SJSA1 (cell line): ENCODE measurements at regions not wholly inside any gene's neighbourhood (a gene's known extent, or its start where the extent isn't known, plus 50 kb on each side); places are given as distances from the start of the nearest gene placed in this dataset.

Experiments used
- DNase-seq, 2 experiments: peaks; one replicate each; pipeline ENCODE4 v3.0.0-alpha.2; 2015 to 2020; ENCODE audit warnings: low spot score in 2 of 2, low read depth in 1 of 2
- H3K27ac ChIP-seq: fragments of 250-450 bp; sonication (Bioruptor Pico); 2 replicates; pipeline ENCODE4 v1.5.1; 2020; ENCODE audit warnings: mild to moderate bottlenecking, moderate library complexity
- H3K27me3 ChIP-seq: fragments of 250-450 bp; sonication (Bioruptor Pico); replicated peaks from 2 replicates; pipeline ENCODE4 v1.5.1; 2020; ENCODE audit warnings: mild to moderate bottlenecking, moderate library complexity
- H3K36me3 ChIP-seq: fragments of 250-450 bp; sonication (Bioruptor Pico); 2 replicates; pipeline ENCODE4 v1.5.1; 2020; ENCODE audit warnings: mild to moderate bottlenecking
- H3K4me1 ChIP-seq: fragments of 250-450 bp; sonication (Bioruptor Pico); replicated peaks from 2 replicates; pipeline ENCODE4 v1.6.1; 2021; ENCODE audit warnings: mild to moderate bottlenecking
- H3K4me3 ChIP-seq: fragments of 250-450 bp; sonication (Bioruptor Pico); 2 replicates; pipeline ENCODE4 v1.5.1; 2020; ENCODE audit warnings: mild to moderate bottlenecking
- H3K9me3 ChIP-seq: fragments of 250-450 bp; sonication (Bioruptor Pico); replicated peaks from 2 replicates; pipeline ENCODE4 v1.5.1; 2020; ENCODE audit warnings: mild to moderate bottlenecking

- no peaks in the 10 kb centered on the region for H3K36me3 ChIP-seq
- peaks cover under 1% of the 10 kb centered on the region; the same call in 1 of the 2 replicates for H3K4me1 ChIP-seq
- H3K4me3 ChIP-seq: no peak overlapping the region
- H3K27ac ChIP-seq: no peak overlapping the region
- H3K9me3 ChIP-seq: no peaks in the 10 kb centered on the region
- no peak for DNase-seq
- H3K27me3 ChIP-seq: no peaks in the 10 kb centered on the region
Measured at GRCh38 chr12:107393043-107393717, 292.4 kb upstream of the PWP1 start.

GRCh38 chr12:107394693-107395092 lies 290.9 kb upstream of the PWP1 start:
- no peak for DNase-seq
- no peaks in the 10 kb centered on the region for H3K9me3 ChIP-seq
- no peak overlapping the region for H3K4me3 ChIP-seq
- H3K36me3 ChIP-seq: no peaks in the 10 kb centered on the region
- H3K27me3 ChIP-seq: no peaks in the 10 kb centered on the region
- no peak overlapping the region for H3K27ac ChIP-seq
- H3K4me1 ChIP-seq: peaks cover 13% of the 10 kb centered on the region

- H3K4me1 ChIP-seq: peaks cover 13% of the 10 kb centered on the region
- no peaks in the 10 kb centered on the region for H3K27me3 ChIP-seq
- no peaks in the 10 kb centered on the region for H3K36me3 ChIP-seq
- H3K27ac ChIP-seq: no peak overlapping the region
- H3K9me3 ChIP-seq: no peaks in the 10 kb centered on the region
- no peak for DNase-seq
- no peak overlapping the region for H3K4me3 ChIP-seq
Measured at GRCh38 chr12:107395817-107396216, 289.8 kb upstream of the PWP1 start.

- Histone ChIP-seq H3K27ac (no peak overlapping the region), H3K36me3 (no peaks in the 10 kb centered on the region), H3K9me3 (no peaks in the 10 kb centered on the region), H3K4me1 (peaks cover 13% of the 10 kb centered on the region), H3K27me3 (no peaks in the 10 kb centered on the region), H3K4me3 (no peak overlapping the region)
- DNase-seq: no peak
Measured at GRCh38 chr12:107396991-107397390, 288.6 kb upstream of the PWP1 start.

- no peaks in the 10 kb centered on the region for H3K27me3 ChIP-seq
Measured at GRCh38 chr12:107397890-107398500, 287.6 kb upstream of the PWP1 start.

GRCh38 chr12:107399046-107399445 lies 286.6 kb upstream of the PWP1 start:
- Histone ChIP-seq H3K4me3 (no peak overlapping the region), H3K27me3 (no peaks in the 10 kb centered on the region), H3K36me3 (no peaks in the 10 kb centered on the region), H3K27ac (no peak overlapping the region), H3K4me1 (peaks cover 13% of the 10 kb centered on the region), H3K9me3 (no peaks in the 10 kb centered on the region)
- peak in 1 of 2 experiments; percentile 37 for DNase-seq

More at GRCh38 chr12:107397890-107398500, 287.6 kb upstream of the PWP1 start:
- H3K4me3 ChIP-seq: no peak overlapping the region
- H3K27ac ChIP-seq: no peak overlapping the region
- DNase-seq: no peak
- H3K36me3 ChIP-seq: no peaks in the 10 kb centered on the region
- peaks cover 13% of the 10 kb centered on the region for H3K4me1 ChIP-seq
- H3K9me3 ChIP-seq: no peaks in the 10 kb centered on the region

- Histone ChIP-seq H3K27me3 (no peaks in the 10 kb centered on the region), H3K36me3 (no peaks in the 10 kb centered on the region), H3K4me3 (no peak overlapping the region), H3K9me3 (no peaks in the 10 kb centered on the region), H3K4me1 (peaks cover 13% of the 10 kb centered on the region), H3K27ac (no peak overlapping the region)
- no peak for DNase-seq
Measured at GRCh38 chr12:107400686-107401447, 284.7 kb upstream of the PWP1 start.

GRCh38 chr12:107402041-107403022 lies 283.3 kb upstream of the PWP1 start:
- peak; percentile 38 to 61 for DNase-seq
- Histone ChIP-seq H3K27ac (no peak overlapping the region), H3K27me3 (no peaks in the 10 kb centered on the region), H3K4me1 (peaks cover 13% of the 10 kb centered on the region), H3K9me3 (no peaks in the 10 kb centered on the region), H3K36me3 (no peaks in the 10 kb centered on the region), H3K4me3 (no peak overlapping the region)

- H3K9me3 ChIP-seq: no peaks in the 10 kb centered on the region
- no peaks in the 10 kb centered on the region for H3K36me3 ChIP-seq
- no peak overlapping the region for H3K27ac ChIP-seq
- H3K27me3 ChIP-seq: no peaks in the 10 kb centered on the region
- H3K4me3 ChIP-seq: no peak overlapping the region
- no peaks in the 10 kb centered on the region for H3K4me1 ChIP-seq
- no peak for DNase-seq
Measured at GRCh38 chr12:107404981-107405380, 280.6 kb upstream of the PWP1 start.

- Histone ChIP-seq H3K4me3 (no peak overlapping the region), H3K4me1 (no peaks in the 10 kb centered on the region), H3K27ac (no peak overlapping the region), H3K36me3 (no peaks in the 10 kb centered on the region), H3K27me3 (no peaks in the 10 kb centered on the region), H3K9me3 (no peaks in the 10 kb centered on the region)
- DNase-seq: no peak
Measured at GRCh38 chr12:107405436-107405835, 280.2 kb upstream of the PWP1 start.

GRCh38 chr12:107406932-107407331 lies 278.7 kb upstream of the PWP1 start:
- Histone ChIP-seq H3K4me1 (peaks cover 10% of the 10 kb centered on the region), H3K27ac (no peak overlapping the region), H3K4me3 (no peak overlapping the region), H3K27me3 (no peaks in the 10 kb centered on the region), H3K36me3 (no peaks in the 10 kb centered on the region), H3K9me3 (no peaks in the 10 kb centered on the region)
- DNase-seq: no peak

GRCh38 chr12:107411792-107412535 lies 273.6 kb upstream of the PWP1 start:
- H3K27me3 ChIP-seq: no peaks in the 10 kb centered on the region
- H3K4me3 ChIP-seq: no peak overlapping the region
- peak; percentile 69 to 84 for DNase-seq
- no peak overlapping the region for H3K27ac ChIP-seq
- H3K9me3 ChIP-seq: no peaks in the 10 kb centered on the region
- no peaks in the 10 kb centered on the region for H3K36me3 ChIP-seq
- peaks cover 33% of the 10 kb centered on the region for H3K4me1 ChIP-seq

GRCh38 chr12:107415071-107415470 lies 270.5 kb upstream of the PWP1 start:
- Histone ChIP-seq H3K36me3 (no peaks in the 10 kb centered on the region), H3K4me3 (no peak overlapping the region), H3K27me3 (no peaks in the 10 kb centered on the region), H3K9me3 (no peaks in the 10 kb centered on the region), H3K4me1 (peaks cover 33% of the 10 kb centered on the region), H3K27ac (no peak overlapping the region)
- peak in 1 of 2 experiments; percentile 53 for DNase-seq
